IPS-NIHi11 (cell line): ENCODE measurements at regions not wholly inside any gene's neighbourhood (a gene's known extent, or its start where the extent isn't known, plus 50 kb on each side); places are given as distances from the start of the nearest gene placed in this dataset.

Experiments used
- DNase-seq: peaks from one replicate; pipeline ENCODE4 v3.0.0; 2012; ENCODE audit warnings: mixed read lengths, low spot score

- no peak for DNase-seq
Measured at GRCh38 chr12:87836190-87836589, 193.0 kb downstream of the C12orf50 start.

GRCh38 chr12:87828382-87828973 lies 200.7 kb downstream of the C12orf50 start:
- no peak for DNase-seq

- no peak for DNase-seq
Measured at GRCh38 chr12:87827638-87828264, 201.4 kb downstream of the C12orf50 start.

- DNase-seq, result no peak
Measured at GRCh38 chr12:87822923-87823322, 206.3 kb downstream of the C12orf50 start.

GRCh38 chr12:87820524-87821202 lies 208.5 kb downstream of the C12orf50 start:
- DNase-seq, result no peak

- DNase-seq, result no peak
Measured at GRCh38 chr12:87818441-87818840, 210.8 kb downstream of the C12orf50 start.

GRCh38 chr12:87815771-87816585 lies 213.2 kb downstream of the C12orf50 start:
- DNase-seq, result no peak

- DNase-seq, result no peak
Measured at GRCh38 chr12:87814625-87815024, 214.6 kb downstream of the C12orf50 start.

- no peak for DNase-seq
Measured at GRCh38 chr12:87813476-87814234, 215.5 kb downstream of the C12orf50 start.

GRCh38 chr12:87812681-87813080 lies 216.5 kb downstream of the C12orf50 start:
- DNase-seq, result no peak

- DNase-seq, result no peak
Measured at GRCh38 chr12:87812030-87812429, 217.2 kb downstream of the C12orf50 start.

- no peak for DNase-seq
Measured at GRCh38 chr12:87809916-87810315, 219.3 kb downstream of the C12orf50 start.

GRCh38 chr12:87807086-87807485 lies 222.1 kb downstream of the C12orf50 start:
- no peak for DNase-seq

GRCh38 chr12:87806310-87806709 lies 222.9 kb downstream of the C12orf50 start:
- no peak for DNase-seq

GRCh38 chr12:87804386-87804785 lies 224.8 kb downstream of the C12orf50 start:
- no peak for DNase-seq

- DNase-seq, result no peak
Measured at GRCh38 chr12:87802721-87803011, 226.5 kb downstream of the C12orf50 start.

- no peak for DNase-seq
Measured at GRCh38 chr12:87801860-87802720, 227.1 kb downstream of the C12orf50 start.

- no peak for DNase-seq
Measured at GRCh38 chr12:87796961-87797516, 232.2 kb downstream of the C12orf50 start.

GRCh38 chr12:87795555-87795954 lies 233.6 kb downstream of the C12orf50 start:
- no peak for DNase-seq

GRCh38 chr12:87794854-87795253 lies 234.3 kb downstream of the C12orf50 start:
- no peak for DNase-seq

GRCh38 chr12:87793131-87793530 lies 236.1 kb downstream of the C12orf50 start:
- DNase-seq, result no peak
